ENCODE measurements at regions not wholly inside any gene's neighbourhood (a gene's known extent, or its start where the extent isn't known, plus 50 kb on each side); places are given as distances from the start of the nearest gene placed in this dataset.
"Not testable (repeated sequence)": the region's sequence is repeated elsewhere in the genome, so short reads cannot be mapped to it uniquely, and the experiment has no call there.

DNA sequence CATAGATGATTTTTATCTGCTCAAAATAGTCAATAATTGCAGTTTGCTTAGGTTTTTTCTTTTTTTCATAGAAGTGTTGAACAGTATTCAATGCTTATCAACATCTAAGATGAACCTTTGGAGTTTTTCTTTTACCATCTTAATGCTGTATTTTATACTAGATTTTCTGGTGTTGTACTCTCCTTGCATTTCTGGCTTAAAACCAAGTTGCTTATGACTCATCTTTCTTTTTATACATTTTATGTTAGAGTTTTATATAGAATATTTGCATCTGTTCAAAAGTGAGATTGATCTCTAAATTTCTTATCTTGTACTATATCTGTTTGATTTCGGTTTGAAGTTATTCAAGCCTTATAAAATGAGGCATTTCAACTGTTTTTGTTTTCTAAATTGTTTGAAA lies 232.5 kb downstream of the RFPL4B start:
- DNase-seq (ENCODE audit: low read depth in 2 of 2), result no peak

DNA sequence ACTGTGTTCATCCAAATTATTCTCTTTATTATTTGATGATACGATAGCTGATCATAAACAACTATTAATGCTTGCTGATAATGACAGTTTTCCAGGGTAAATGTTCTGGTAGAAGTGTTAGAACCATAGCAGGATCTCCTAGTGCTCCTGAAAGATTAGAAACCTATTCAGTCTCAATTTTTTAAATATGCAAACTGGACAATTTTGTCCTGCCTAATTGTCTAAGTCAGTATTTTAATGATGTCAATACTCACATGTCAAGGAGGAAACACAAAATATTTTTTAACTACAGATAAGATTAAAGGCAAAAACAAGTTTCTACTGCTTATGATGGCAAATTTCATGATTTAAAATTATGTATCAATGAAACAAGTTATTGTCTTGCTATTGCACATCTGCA lies 233.9 kb downstream of the RFPL4B start:
- DNase-seq (ENCODE audit: low read depth in 2 of 2), result no peak

DNA sequence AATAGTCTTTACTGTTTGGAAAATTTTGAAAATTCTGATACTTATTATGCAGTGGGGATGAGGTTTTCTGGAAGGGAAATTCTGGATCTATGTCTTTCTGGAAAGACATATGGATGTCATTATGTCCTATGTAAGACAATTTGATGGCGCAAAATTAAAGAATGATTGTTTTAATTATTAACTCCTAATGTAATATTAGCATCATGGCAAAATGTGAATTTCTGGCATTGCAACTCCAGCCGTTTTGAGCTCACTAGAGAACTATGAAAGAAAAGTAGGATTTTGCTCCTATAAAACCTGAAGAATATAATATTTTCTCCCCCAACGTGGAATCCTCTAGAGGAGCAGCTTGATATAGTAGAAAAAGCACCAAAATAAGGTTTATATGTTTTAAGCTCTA lies 243.2 kb downstream of the RFPL4B start:
- no peak for DNase-seq (ENCODE audit: low read depth in 2 of 2)

DNA sequence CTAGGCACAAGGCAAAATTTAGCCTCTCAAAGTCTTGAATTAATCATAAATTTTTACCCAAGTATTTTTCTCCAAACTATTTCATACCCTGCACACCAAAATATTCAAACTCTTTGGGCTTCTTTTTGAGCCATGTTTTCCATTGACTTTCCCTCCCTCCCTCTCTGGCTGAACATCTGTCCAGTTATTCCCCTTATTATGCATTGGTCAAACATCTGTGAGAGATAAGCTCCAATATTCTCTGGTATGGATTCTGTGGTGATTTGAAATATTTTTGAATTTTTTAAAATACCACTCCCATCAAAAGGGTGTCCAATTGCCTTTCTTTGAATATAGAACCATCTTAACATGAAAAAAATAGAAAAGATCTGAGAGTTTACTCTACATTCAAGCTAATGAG lies 244.2 kb downstream of the RFPL4B start:
- DNase-seq (ENCODE audit: low read depth in 2 of 2), result no peak

DNA sequence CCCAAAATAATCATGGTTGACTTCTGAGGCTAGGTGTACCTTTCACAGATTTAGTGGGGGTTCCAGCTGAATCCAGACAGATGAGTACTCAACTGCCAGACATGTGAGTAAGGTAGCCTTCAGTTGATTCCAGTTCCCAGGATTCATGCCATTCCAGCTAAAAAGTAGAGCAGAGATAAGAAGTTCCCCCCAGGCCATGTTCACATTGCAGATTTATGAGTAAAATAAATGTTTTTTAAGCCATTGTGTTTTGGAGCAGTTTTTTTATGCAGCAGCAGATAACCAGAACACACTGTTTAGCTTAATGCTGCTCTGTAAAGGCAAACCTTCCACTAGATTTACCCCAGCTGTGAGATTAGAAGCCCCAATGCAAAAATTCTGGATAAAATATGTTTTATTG lies 245.0 kb downstream of the RFPL4B start:
- DNase-seq (ENCODE audit: low read depth in 2 of 2), result no peak

DNA sequence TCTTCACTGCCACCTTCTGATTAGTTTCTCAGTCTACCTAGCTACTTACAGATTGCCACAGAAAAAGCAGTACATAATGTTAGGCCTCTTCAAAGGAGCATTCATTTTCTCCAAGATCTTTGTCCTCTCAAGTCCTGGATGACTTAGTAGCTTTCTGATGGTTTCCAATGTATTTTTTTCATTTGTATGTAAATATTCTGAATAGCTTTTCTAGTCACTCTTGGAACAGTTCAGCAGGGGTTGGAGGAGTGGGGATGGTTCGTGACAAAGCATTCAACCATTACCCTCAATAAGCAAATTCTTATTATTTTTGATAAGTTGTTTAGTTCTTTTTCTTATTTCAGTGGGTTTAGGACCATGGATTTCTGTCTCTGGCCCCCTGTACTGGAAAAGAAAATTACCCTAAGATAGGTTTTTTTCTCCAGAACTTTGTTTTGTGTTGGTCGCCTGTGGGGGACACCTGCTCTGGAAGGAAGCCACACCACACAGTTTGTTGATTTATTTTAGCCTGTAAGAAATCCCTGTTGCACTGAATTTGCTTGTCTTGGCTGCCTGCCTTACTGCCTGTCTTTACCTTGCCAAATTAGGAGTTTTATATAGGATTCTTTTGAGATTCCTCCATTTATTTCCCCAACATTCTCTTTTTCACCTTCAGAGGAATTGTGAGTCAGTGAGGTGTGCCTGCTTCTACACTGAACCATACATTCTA lies 247.9 kb downstream of the RFPL4B start:
- no peak for DNase-seq (ENCODE audit: low read depth in 2 of 2)

DNA sequence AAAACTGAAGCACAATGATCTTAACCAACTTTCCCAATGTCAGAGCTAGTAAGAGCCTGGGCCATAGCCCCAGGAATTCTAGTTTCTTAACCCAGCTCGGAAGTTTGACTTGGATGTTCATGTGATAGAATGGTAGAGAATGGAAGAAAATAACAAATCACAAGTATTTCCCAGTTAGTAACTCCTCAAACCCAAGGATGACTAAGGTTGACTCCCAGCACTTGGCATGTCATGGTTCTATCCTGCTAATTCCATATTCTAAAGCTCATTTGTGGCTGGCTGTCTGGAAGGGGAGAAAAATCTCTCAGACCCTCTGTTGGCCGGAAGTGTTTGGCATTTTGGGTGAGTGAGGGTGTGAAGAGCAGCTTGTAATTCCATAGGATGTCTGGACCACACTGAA lies 248.7 kb downstream of the RFPL4B start:
- DNase-seq (ENCODE audit: low read depth in 2 of 2), result no peak

DNA sequence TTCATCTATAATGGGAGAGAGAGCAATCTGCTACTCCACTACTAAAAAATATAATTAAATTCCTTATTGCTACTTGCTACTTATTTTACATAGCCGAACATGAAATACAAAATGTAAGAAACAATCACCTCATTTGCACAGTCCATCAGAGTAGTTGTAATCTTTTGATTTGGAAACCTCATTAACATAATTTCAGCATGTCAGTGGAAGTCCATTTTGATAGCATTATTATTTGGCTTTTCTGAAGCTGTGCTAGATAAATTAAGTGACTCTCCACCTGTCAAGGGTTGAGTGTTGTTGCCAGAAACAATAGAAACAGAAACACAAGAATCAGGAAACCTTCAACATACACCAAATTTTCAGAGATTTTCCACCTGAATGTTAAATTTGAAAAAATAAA lies 250.0 kb downstream of the RFPL4B start:
- DNase-seq (ENCODE audit: low read depth in 2 of 2), result no peak

DNA sequence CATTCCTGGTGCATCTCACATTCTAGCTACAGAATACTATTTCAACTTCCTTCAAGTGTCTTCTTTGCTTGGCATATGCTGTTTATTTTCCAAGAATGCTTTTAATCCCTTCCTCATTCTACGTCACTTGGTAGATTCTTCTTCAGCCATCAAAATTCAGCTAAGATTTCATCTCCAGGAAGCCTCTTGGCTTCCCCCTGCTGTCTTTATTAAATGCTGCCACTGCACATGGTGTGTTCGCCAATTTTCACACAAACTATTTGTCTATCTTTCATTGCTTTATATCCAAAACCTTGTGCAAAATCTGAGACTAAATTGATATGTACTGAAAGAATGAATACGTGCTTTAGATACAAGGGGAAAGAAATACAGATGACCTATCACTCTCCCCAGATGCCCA lies 253.0 kb downstream of the RFPL4B start:
- DNase-seq (ENCODE audit: low read depth in 2 of 2), result no peak

DNA sequence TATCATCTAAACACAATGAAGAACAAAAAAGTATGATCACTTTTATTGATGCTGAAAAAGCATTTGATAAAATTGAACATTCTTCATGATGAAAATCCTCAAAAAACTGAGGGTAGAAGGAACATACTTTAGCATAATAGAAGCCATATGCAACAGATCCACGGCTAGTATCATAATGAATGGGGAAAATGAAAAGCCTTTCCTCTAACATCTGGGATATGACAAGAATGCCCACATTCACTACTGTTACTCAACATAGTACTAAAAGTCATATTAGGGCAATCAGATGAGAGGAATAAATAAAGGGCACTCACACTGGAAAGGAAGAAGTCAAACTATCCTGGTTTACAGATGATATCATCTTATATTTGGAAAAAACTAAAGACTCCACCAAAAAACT lies 256.6 kb downstream of the RFPL4B start:
- DNase-seq (ENCODE audit: low read depth in 2 of 2), result no peak

DNA sequence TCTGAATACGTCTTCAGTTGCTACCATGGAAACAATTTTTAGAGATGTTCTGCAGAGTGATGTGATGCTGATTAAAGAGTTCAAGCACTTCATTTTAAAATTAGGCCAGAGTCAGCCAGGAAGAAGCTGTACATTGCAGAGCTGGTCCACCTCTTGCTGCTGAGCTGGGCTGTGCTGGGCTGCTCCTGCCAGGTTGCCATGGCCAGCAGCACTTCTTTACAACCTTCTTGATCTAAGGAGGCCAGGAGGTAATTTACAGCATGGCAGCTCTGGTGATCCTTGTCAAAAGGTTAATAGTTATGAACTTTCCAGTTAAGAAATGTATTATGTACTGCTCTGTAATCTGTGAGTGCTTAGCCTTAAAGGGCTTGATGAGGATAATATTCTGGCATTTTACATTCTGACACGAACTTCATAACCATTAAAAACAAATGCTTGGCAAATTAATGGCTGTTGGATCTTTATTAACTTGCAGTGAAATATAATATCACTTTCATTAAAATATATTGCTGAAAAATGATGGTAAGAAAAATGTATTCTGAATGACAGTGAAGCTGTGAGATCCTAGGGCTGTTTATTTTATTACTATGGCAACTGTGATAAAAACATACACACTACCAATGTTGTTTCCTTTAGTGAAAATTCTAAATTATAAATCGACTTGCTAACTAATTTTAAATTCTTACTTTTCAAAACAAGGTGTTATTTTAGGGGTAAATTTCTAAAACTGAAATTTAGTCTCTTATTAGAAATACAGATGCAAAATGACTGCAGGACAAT lies 259.7 kb downstream of the RFPL4B start:
- DNase-seq (ENCODE audit: low read depth in 2 of 2), result no peak

DNA sequence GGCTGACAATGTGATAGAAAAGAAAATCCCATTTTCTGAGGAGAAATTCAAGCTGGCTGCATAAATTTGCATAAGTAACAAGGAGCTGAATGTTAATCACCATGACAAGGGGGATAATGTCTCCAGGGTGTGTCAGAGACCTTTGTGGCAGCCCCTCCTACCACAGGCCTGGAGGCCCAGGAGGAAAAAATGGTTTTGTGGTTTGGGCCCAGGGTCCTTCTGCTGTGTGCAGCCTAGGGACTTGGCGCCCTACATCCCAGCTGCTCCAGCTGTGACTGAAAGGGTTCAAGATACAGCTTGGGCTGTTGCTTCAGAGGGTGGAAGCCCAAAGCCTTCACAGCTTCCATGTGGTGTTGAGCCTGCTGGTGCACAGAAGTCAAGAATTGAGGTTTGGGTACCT lies 261.8 kb downstream of the RFPL4B start:
- DNase-seq (ENCODE audit: low read depth in 2 of 2), result not testable (repeated sequence)

DNA sequence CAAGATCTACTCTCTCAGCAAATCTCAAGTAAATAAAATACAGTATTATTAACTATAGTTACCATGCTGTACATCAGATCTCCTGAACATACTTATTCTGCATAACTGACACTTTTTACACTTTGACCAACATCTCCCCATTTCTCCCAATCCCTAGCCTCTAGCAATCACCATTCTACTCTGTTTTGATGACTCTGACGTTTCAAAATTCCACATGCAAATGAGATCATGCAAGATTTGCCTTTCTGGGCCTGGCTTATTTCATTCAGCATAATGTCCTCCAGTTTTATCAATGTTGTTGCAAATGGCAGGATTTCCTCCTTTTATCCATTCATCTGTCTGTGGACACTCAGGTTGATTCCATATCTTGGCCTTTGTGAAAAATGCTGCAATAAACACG lies 266.3 kb downstream of the RFPL4B start:
- DNase-seq (ENCODE audit: low read depth in 2 of 2), result no peak

DNA sequence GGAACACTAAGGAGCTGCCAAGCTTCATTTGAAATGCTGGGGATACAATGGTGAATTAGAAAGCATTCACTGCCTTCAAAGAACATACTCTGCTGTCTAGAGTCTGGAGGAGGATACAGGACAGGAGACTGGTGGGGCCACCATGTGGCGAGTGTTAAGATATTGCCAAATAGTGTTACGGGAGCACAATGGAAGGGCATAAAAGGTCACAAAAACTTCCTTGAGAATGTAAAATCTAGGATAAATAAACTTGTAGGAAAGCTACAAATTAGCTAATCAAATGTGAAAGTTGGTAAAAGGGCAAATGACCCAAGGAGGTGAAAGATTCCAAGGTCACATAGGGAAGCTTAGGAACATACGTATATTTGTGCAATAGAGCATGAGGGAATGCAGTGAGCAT lies 271.7 kb downstream of the RFPL4B start:
- DNase-seq (ENCODE audit: low read depth in 2 of 2), result no peak

DNA sequence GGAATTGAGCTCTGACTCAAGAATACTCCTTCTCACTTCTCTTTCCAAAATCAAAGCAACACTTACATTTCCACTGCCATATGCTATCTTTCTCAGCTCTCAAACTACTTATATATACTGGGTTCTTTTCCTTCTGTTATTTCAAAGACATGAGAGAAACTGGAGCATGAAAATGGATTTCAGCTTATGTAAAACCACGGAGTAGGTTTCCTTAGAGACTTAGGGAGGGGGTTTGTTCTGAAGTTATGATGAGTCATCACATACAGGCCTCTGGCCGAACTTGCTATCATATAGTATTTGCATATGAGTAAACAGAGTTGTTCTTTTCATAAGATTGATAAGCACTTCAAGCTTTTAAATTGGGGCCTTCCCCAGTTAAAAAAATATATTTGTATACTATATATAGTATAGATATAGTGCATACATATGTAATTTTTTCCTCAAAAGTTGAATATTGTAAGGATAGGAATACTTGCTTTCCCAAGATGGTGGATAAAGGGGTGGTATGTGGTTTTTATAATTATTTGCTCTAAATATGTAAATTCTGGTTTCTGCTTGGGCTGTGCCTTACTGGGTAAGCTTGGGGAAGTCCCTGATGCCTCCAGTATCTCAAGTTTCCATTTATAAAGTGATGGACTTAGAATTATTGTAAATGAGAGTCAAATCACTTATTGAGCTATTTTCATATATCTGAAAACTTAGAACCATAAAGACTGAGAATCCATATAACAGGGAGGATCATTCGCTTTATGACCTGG lies 273.9 kb downstream of the RFPL4B start:
- DNase-seq (ENCODE audit: low read depth in 2 of 2), result no peak

DNA sequence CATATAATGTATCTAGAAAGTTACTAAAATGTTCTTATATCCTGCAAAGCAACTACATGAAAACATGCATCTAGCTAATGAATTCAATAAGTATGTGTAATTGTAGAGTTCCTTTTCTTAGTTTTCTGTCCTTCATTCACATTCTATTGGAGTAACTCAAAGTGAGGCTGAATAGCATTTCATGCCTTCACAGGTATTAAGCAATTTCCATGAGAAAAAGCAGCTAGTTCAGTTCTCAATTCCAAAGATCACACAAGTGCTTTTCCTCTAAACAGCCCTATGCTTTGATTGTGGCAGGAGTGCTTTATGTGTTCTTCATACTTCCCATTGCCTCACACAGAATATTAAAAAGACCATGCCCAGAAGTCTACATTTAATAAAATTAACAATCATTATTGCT lies 274.9 kb downstream of the RFPL4B start:
- no peak for DNase-seq (ENCODE audit: low read depth in 2 of 2)

DNA sequence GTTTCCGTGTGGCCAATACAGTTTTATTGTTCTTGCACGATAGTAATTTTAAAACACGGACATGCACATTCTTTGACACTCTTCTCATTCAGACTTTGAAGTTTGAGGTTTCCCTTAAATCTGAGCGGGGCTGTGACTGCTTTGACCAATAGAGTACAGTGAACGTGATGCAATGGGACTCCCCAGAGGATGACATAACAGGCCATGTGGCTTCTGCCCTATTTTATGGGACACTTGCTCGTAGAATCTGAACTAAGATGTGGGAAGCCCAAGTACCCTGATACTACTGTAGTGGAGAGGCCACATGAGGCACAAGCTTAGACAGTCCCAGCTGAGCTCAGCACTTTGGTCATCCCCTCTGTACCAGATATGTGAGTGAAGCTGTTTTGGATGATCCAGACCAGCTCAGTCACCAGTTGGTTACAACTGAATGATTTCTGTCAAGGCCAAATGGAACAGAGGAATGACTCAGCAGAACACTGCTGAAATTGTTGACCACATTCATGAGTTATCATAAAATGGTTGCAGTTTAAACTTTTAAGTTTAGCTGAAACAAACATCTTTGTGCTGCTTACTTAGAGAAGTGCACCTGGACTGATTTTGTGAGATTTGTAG lies 279.4 kb downstream of the RFPL4B start:
- DNase-seq (ENCODE audit: low read depth in 2 of 2), result no peak

DNA sequence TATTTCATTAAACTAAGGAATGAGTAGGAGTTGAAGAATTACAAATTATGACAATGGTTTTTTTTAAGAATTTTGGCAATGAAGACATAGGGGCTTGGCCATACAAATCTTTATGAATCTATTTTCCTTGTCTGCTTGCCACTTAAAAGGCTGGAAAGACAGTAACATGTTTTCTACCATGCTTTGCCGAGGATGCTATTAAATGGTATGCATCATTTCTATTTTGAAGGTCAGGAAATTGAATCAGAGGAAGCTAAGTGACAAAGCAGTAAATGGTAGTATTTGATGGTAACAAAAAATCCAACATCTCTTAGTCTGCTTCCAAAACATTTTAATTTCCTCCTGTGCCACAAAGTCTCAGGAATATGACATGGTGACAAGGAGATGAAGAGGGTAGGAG lies 287.2 kb downstream of the RFPL4B start:
- no peak for DNase-seq (ENCODE audit: low read depth in 2 of 2)

DNA sequence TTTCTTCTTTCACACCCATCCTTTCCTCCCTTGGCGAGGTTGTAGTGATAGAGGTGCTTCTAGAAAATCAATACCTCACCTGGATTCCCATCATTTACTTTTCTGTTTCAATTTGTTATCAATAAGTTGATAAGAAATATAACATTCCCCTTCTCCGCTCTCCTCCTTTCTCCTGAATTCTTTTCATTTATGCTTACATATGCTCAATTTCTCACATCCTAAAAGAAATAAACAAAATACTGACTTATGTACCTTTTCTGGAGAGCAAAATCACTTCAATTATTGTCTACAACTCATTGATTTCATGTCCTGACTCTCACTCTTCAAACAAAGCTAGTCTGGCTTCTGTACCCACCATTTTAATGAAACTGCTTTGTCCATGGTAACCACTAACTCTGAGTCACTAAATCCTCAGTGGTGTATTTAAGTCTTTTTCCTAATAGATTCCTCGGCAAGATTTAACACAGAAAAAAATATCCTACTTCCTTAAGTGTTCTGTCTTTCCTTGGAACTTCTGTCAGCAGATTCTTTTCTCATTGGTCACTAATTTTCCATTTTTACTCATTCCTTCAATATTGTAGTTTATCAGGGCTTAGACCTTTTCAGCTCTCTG lies 289.6 kb downstream of the RFPL4B start:
- DNase-seq (ENCODE audit: low read depth in 2 of 2), result no peak

DNA sequence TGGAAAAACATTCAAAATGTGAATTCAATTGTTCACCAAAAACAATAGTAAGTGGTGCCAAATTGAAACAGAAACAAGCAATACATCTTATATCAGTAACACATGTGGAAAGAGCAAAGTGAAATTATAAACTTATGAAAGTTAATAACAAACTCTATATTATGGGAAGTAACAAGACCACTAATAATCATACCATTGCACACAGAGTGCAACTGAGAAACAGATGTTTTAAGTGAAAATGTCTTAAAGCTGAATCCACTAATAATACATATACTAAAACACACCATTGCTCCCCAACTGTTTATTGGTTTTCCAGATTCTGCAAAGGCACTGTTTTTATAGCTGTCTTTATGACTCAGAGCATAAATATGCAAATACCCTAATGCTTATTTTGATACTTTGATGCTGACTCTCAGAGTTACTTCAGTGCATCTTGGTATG lies 292.3 kb downstream of the RFPL4B start:
- DNase-seq (ENCODE audit: low read depth in 2 of 2), result no peak

DNA sequence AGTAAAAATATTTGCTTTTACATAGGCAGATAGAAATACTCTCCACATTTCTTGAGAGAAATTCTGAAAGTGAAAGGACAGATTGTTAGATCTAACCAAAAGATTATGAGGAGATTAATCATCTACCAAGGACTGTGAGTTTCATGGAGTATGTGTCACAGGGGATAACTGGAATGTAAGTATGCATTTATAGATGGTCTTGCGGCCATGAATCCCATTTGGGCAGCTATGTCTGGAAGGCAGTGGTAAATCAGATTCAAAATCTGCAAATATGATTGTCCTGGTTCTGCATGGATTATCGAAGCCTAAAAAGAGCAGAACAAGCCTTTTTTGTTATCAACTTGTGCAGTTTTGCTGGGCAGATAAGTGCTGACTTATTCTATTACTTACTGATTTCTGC lies 293.8 kb downstream of the RFPL4B start:
- no peak for DNase-seq (ENCODE audit: low read depth in 2 of 2)

DNA sequence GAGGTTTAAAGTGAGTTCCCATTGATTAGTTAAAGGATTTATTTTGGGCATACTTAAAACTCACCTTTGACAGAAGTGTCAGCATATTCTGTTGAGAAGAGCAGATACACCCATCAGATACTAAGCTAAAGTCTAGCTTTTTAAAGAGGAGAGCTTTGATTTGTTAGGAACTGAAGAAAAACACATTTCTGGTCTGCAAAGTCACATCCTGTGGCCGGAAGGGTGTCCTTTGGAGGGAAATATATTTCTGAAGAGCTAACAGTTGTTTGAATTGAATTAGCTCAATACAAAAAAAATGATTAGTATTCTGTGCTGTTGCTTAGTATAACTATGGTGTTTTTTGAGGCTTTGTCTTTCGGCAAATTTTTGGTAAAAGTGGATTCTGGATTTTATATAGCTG lies 302.7 kb downstream of the RFPL4B start:
- DNase-seq (ENCODE audit: low read depth in 2 of 2), result no peak

Data from stimulated activated CD8-positive, alpha-beta memory T cell treated with anti-CD3 and anti-CD28 coated beads, Interleukin-7, amount 100 ng/mL, for 4 hours (primary cell).